OCI-LY1 (cell line): ENCODE measurements at regions not wholly inside any gene's neighbourhood (a gene's known extent, or its start where the extent isn't known, plus 50 kb on each side); places are given as distances from the start of the nearest gene placed in this dataset.

Source experiments
- H2AFZ ChIP-seq: fragments of 200-600 bp; sonication (generic), shearing (Covaris generic); 2 replicates; pipeline ENCODE4 v1.6.0; 2014; ENCODE audit warnings: antibody characterized with exemption, mild to moderate bottlenecking, low read length
- H3F3A ChIP-seq: fragments of 200-600 bp; sonication (generic), shearing (Covaris generic); 2 replicates; pipeline ENCODE4 v1.6.0; 2014; ENCODE audit warnings: mild to moderate bottlenecking, antibody characterized with exemption, low read length, moderate library complexity; ENCODE audit not compliant: insufficient read depth
- H3K27ac ChIP-seq: fragments of 200-600 bp; sonication (generic); 2 replicates; pipeline ENCODE4 v1.5.1; 2014; ENCODE audit warnings: low read length, mixed run types, mild to moderate bottlenecking, low read depth; ENCODE audit not compliant: poor library complexity, severe bottlenecking
- H3K27me3 ChIP-seq: fragments of 200-600 bp; sonication (generic); 2 replicates; pipeline ENCODE4 v1.6.0; 2014; ENCODE audit warnings: antibody characterized with exemption, mild to moderate bottlenecking, low read length, moderate library complexity; ENCODE audit not compliant: insufficient read depth
- H3K36me3 ChIP-seq: fragments of 200-600 bp; sonication (generic); 2 replicates; pipeline ENCODE4 v1.6.1; 2014; ENCODE audit warnings: mild to moderate bottlenecking, antibody characterized with exemption, low read length, moderate library complexity, mixed read lengths; ENCODE audit not compliant: insufficient read depth
- H3K4me1 ChIP-seq: fragments of 200-600 bp; sonication (generic); 2 replicates; pipeline ENCODE4 v1.5.1; 2014; ENCODE audit warnings: mild to moderate bottlenecking, low read length, moderate library complexity; ENCODE audit not compliant: insufficient read depth, severe bottlenecking
- H3K4me2 ChIP-seq: fragments of 200-600 bp; sonication (generic), shearing (Covaris generic); 2 replicates; pipeline ENCODE4 v1.6.1; 2014; ENCODE audit warnings: low read length
- H3K4me3 ChIP-seq: fragments of 200-600 bp; sonication (generic); 2 replicates; pipeline ENCODE4 v1.5.1; 2014; ENCODE audit warnings: low read length, low read depth, mild to moderate bottlenecking, mixed read lengths; ENCODE audit not compliant: poor library complexity, severe bottlenecking
- H3K79me2 ChIP-seq: fragments of 200-600 bp; shearing (Covaris generic); 2 replicates; pipeline ENCODE4 v1.6.1; 2016; ENCODE audit warnings: mixed run types, low read length, mixed read lengths; ENCODE audit not compliant: insufficient read depth
- H3K9ac ChIP-seq: fragments of 200-600 bp; sonication (generic), shearing (Covaris generic); 2 replicates; pipeline ENCODE4 v1.6.1; 2014; ENCODE audit warnings: mild to moderate bottlenecking, low read length, mixed read lengths
- H3K9me2 ChIP-seq: fragments of 200-600 bp; sonication (generic), shearing (Covaris generic); 2 replicates; pipeline ENCODE4 v1.6.1; 2014; ENCODE audit warnings: low read depth, mild to moderate bottlenecking, low read length, mixed read lengths
- H3K9me3 ChIP-seq: fragments of 200-600 bp; shearing (Covaris generic); 2 replicates; pipeline ENCODE4 v1.6.1; 2014; ENCODE audit warnings: low read length, mixed read lengths
- H4K20me1 ChIP-seq: fragments of 200-600 bp; sonication (generic), shearing (Covaris generic); 2 replicates; pipeline ENCODE4 v1.6.0; 2016; ENCODE audit warnings: mild to moderate bottlenecking, low read length; ENCODE audit not compliant: insufficient read depth
- EZH2 ChIP-seq: fragments of 200-600 bp; sonication (generic), shearing (Covaris generic); IDR thresholded peaks from 2 replicates; pipeline ENCODE4 v1.8.0; 2017; ENCODE audit warnings: borderline replicate concordance, mixed run types, mild to moderate bottlenecking, antibody characterized with exemption, low read length, moderate library complexity, mixed read lengths
- TF ChIP-seq, protein P1 (sequence below): fragments of 200-600 bp; sonication (generic), shearing (Covaris generic); IDR thresholded peaks from 2 replicates; pipeline ENCODE4 v1.5.1; 2017; ENCODE audit warnings: mild to moderate bottlenecking, antibody characterized with exemption, low read length, moderate library complexity, mixed read lengths

DNA sequence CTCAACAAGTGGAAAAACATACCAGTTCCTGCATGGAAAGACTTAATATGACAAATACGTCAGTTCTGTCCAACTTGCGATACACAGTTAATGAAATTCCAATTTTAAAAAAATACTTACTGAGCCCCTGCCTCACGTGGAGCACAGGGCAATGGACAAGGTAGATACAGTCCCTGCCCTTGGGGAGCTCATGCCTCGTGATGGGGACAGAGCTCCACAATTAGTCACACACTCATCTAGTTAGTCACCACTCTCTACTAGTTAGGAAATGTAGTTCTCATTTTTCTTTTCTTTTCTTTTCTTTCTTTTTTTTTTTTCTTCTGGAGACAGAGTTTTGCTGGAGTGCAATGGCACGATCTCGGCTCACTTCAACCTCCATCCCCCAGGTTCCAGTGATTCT lies 74.7 kb upstream of the CDH5 start:
- Histone ChIP-seq H3K4me1 (no peaks in the 10 kb centered on the region), H3K27ac (no peak overlapping the region), H3K79me2 (no peaks in the 10 kb centered on the region), H4K20me1 (no peaks in the 10 kb centered on the region), H3K9me3 (no peaks in the 10 kb centered on the region), H3K4me2 (no peak overlapping the region), H3F3A (no peaks in the 10 kb centered on the region), H3K27me3 (0 out of 2 replicates have a peak, but pooled peaks cover 5% of the 10 kb centered on the region), H3K9me2 (no peaks in the 10 kb centered on the region), H2AFZ (no peak overlapping the region), H3K36me3 (no peaks in the 10 kb centered on the region), H3K9ac (no peak overlapping the region), H3K4me3 (no peak overlapping the region)
- TF ChIP-seq, protein P1, sequence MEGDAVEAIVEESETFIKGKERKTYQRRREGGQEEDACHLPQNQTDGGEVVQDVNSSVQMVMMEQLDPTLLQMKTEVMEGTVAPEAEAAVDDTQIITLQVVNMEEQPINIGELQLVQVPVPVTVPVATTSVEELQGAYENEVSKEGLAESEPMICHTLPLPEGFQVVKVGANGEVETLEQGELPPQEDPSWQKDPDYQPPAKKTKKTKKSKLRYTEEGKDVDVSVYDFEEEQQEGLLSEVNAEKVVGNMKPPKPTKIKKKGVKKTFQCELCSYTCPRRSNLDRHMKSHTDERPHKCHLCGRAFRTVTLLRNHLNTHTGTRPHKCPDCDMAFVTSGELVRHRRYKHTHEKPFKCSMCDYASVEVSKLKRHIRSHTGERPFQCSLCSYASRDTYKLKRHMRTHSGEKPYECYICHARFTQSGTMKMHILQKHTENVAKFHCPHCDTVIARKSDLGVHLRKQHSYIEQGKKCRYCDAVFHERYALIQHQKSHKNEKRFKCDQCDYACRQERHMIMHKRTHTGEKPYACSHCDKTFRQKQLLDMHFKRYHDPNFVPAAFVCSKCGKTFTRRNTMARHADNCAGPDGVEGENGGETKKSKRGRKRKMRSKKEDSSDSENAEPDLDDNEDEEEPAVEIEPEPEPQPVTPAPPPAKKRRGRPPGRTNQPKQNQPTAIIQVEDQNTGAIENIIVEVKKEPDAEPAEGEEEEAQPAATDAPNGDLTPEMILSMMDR, result no peak
- no peak for TF ChIP-seq EZH2

DNA sequence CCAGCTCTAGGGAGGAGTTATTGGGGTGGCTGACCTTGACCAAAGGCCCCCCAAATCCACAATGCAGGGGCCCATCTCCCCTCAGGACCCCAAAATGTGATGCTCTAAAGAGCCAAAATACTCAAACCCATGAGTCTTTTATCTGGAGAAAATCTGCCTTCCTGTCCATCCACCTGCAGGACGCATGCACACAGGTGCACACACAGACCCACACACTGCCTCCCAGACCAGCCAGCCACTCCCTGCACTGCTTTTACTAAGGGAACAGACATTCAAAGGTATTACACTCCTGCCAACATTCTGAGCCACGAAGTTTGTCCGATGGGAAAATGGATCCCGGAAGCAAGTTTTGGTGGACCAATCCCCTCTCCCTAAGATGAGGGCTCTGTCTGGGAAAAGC lies 76.1 kb upstream of the CDH5 start:
- H4K20me1 ChIP-seq, result no peaks in the 10 kb centered on the region
- H3K9ac ChIP-seq, result no peak overlapping the region
- H3K9me2 ChIP-seq, result no peaks in the 10 kb centered on the region
- no peak overlapping the region for H3K27ac ChIP-seq
- no peaks in the 10 kb centered on the region for H3K79me2 ChIP-seq
- no peaks in the 10 kb centered on the region for H3K9me3 ChIP-seq
- no peaks in the 10 kb centered on the region for H3K36me3 ChIP-seq
- no peak overlapping the region for H2AFZ ChIP-seq
- H3K4me2 ChIP-seq, result no peak overlapping the region
- 0 out of 2 replicates have a peak, but pooled peaks cover 5% of the 10 kb centered on the region for H3K27me3 ChIP-seq
- H3K4me3 ChIP-seq, result no peak overlapping the region
- H3K4me1 ChIP-seq, result no peaks in the 10 kb centered on the region
- no peaks in the 10 kb centered on the region for H3F3A ChIP-seq
- TF ChIP-seq, protein P1, result no peak
- TF ChIP-seq EZH2, result no peak

DNA sequence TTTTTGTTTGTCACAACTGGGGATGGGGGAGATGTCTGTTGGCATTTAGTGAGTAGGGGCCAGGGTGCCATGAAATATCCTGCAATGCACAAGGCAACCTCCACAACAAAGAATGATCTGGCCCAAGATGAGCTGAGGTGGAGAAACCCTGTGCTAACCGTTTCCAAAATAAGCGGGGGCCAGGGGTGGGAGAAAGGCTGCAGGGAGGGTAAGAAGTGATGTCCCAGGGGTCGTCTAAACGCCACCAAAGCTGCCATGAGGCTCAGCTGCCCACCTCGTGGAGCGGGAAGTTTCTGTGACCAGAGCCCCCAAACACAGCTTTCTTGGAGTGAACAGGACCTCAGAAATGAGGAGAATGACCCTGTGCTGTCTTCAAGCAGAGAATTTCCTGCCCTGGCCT lies 76.5 kb upstream of the CDH5 start:
- Histone ChIP-seq H3K9me2 (no peaks in the 10 kb centered on the region), H4K20me1 (no peaks in the 10 kb centered on the region), H2AFZ (no peak overlapping the region), H3K4me3 (no peak overlapping the region), H3K36me3 (no peaks in the 10 kb centered on the region), H3K4me1 (no peaks in the 10 kb centered on the region), H3K9ac (no peak overlapping the region), H3K79me2 (no peaks in the 10 kb centered on the region), H3K27me3 (0 out of 2 replicates have a peak, but pooled peaks cover 5% of the 10 kb centered on the region), H3F3A (no peaks in the 10 kb centered on the region), H3K9me3 (no peaks in the 10 kb centered on the region), H3K27ac (no peak overlapping the region), H3K4me2 (no peak overlapping the region)
- TF ChIP-seq EZH2, result no peak
- TF ChIP-seq, protein P1, result no peak
